Endothelial cell of umbilical vein (primary cell): ENCODE measurements at regions not wholly inside any gene's neighbourhood (a gene's known extent, or its start where the extent isn't known, plus 50 kb on each side); places are given as distances from the start of the nearest gene placed in this dataset.
"Not testable (repeated sequence)": the region's sequence is repeated elsewhere in the genome, so short reads cannot be mapped to it uniquely, and the experiment has no call there.

Experiments
- EZH2 ChIP-seq: IDR thresholded peaks from 2 replicates; pipeline ENCODE4 v1.6.1; 2012; ENCODE audit warnings: borderline replicate concordance, low read depth, mild to moderate bottlenecking, moderate library complexity, low read length, inconsistent platforms; ENCODE audit not compliant: severe bottlenecking
- FOS ChIP-seq: IDR thresholded peaks from 2 replicates; pipeline ENCODE4 v1.6.1; 2011; ENCODE audit warnings: mild to moderate bottlenecking, low read length, moderate library complexity, borderline replicate concordance; ENCODE audit not compliant: insufficient read depth
- GATA2 ChIP-seq: IDR thresholded peaks from 2 replicates; pipeline ENCODE4 v1.7.0; 2011; ENCODE audit warnings: low read depth, mild to moderate bottlenecking, moderate library complexity, mixed read lengths, low read length; ENCODE audit not compliant: insufficient read length, insufficient read depth
- JUN ChIP-seq: IDR thresholded peaks from 2 replicates; pipeline ENCODE4 v1.6.1; 2011; ENCODE audit warnings: borderline replicate concordance, low read depth; ENCODE audit not compliant: insufficient read length, insufficient read depth
- MYC ChIP-seq: IDR thresholded peaks from one replicate; pipeline ENCODE4 v1.6.1; 2011; ENCODE audit warnings: mild to moderate bottlenecking, low read depth, low read length
- POLR2A ChIP-seq: IDR thresholded peaks from 2 replicates; pipeline ENCODE4 v1.6.1; 2012; ENCODE audit warnings: low read depth, mild to moderate bottlenecking, control low read depth, low read length
- POLR2AphosphoS5 ChIP-seq: IDR thresholded peaks from 2 replicates; pipeline ENCODE4 v1.6.1; 2012; ENCODE audit warnings: low read depth, mild to moderate bottlenecking, control low read depth, low read length, moderate library complexity; ENCODE audit not compliant: insufficient read depth
- TF ChIP-seq, protein P1 (sequence below), 2 donors: IDR thresholded peaks; 1 replicate in 1 of 2; 2 replicates in 1 of 2; pipeline ENCODE4 v1.5.1; 2011; ENCODE audit warnings: low read length in 2 of 2, mild to moderate bottlenecking in 2 of 2, moderate library complexity in 2 of 2, control low read depth in 1 of 2, inconsistent platforms in 1 of 2, low read depth in 1 of 2; ENCODE audit not compliant: insufficient read depth in 1 of 2; ENCODE audit errors: extremely low read depth in 1 of 2
- TF ChIP-seq, protein P2 (sequence below): IDR thresholded peaks from 2 replicates; pipeline ENCODE4 v1.6.1; 2011; ENCODE audit not compliant: insufficient read depth, insufficient read length

DNA sequence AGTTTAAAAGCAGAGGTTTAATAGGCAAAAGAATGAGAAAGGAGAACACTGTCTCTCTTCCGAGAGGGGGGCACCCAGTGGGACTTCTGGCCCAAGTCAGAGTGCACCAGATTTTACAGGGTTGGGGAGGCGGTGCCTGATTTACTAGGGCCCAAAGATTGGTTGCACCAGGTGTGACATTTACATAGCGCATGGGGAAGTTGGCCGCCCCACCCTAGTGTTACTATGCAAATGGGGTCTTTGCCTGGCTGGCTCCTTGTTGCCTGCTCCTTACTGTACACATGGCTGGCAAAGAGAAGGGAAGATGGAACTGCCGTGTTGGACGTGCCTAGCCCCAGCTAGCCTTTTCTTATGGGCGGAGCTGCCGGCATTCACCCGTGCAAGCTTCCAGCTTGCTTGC is 118.8 kb downstream of the NPIPA8 start:
- not testable (repeated sequence) for TF ChIP-seq EZH2, POLR2A, MYC, JUN, FOS, GATA2, POLR2AphosphoS5
- TF ChIP-seq, protein P1, sequence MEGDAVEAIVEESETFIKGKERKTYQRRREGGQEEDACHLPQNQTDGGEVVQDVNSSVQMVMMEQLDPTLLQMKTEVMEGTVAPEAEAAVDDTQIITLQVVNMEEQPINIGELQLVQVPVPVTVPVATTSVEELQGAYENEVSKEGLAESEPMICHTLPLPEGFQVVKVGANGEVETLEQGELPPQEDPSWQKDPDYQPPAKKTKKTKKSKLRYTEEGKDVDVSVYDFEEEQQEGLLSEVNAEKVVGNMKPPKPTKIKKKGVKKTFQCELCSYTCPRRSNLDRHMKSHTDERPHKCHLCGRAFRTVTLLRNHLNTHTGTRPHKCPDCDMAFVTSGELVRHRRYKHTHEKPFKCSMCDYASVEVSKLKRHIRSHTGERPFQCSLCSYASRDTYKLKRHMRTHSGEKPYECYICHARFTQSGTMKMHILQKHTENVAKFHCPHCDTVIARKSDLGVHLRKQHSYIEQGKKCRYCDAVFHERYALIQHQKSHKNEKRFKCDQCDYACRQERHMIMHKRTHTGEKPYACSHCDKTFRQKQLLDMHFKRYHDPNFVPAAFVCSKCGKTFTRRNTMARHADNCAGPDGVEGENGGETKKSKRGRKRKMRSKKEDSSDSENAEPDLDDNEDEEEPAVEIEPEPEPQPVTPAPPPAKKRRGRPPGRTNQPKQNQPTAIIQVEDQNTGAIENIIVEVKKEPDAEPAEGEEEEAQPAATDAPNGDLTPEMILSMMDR (IDR thresholded peaks at IDR 0.05; ENCODE audit: extremely low read depth in 1 of 2, insufficient read depth in 1 of 2, low read depth in 1 of 2, low read length in 2 of 2), result not testable (repeated sequence)
- TF ChIP-seq, protein P2, sequence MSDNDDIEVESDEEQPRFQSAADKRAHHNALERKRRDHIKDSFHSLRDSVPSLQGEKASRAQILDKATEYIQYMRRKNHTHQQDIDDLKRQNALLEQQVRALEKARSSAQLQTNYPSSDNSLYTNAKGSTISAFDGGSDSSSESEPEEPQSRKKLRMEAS, result not testable (repeated sequence)
